HCT116 (cell line): ENCODE measurements at regions not wholly inside any gene's neighbourhood (a gene's known extent, or its start where the extent isn't known, plus 50 kb on each side); places are given as distances from the start of the nearest gene placed in this dataset.

Experiments
- CTCF ChIP-seq, 3 experiments: fragments of 200-600 bp in 1 of 3; sonication (generic) in 1 of 3; IDR thresholded peaks in 2 of 3; conservative IDR thresholded peaks in 1 of 3; 2 replicates each; pipeline ENCODE4 v1.5.1; 2012 to 2017; ENCODE audit warnings: low read depth in 2 of 3, low read length in 2 of 3, antibody characterized with exemption in 1 of 3, borderline replicate concordance in 1 of 3, control low read depth in 1 of 3, mild to moderate bottlenecking in 1 of 3, mixed read lengths in 1 of 3, mixed run types in 1 of 3, moderate library complexity in 1 of 3; ENCODE audit not compliant: insufficient read depth in 1 of 3
- EGR1 ChIP-seq: IDR thresholded peaks from 2 replicates; pipeline ENCODE4 v1.6.1; 2012; ENCODE audit warnings: low read depth
- EZH2 ChIP-seq: fragments of 200-600 bp; sonication (generic); IDR thresholded peaks from 2 replicates; pipeline ENCODE4 v1.6.1; 2017; ENCODE audit warnings: antibody characterized with exemption, mixed run types
- EZH2phosphoT487 ChIP-seq: fragments of 200-600 bp; IDR thresholded peaks from 2 replicates; pipeline ENCODE4 v1.6.1; 2018; ENCODE audit warnings: antibody characterized with exemption, borderline replicate concordance
- POLR2A ChIP-seq: IDR thresholded peaks from 2 replicates; pipeline ENCODE4 v1.7.0; 2011; ENCODE audit warnings: borderline replicate concordance; ENCODE audit not compliant: insufficient read depth, insufficient read length; ENCODE audit errors: extremely low read depth
- POLR2AphosphoS5 ChIP-seq: IDR thresholded peaks from 2 replicates; pipeline ENCODE4 v1.6.1; 2011; ENCODE audit warnings: mild to moderate bottlenecking, low read depth, low read length, moderate library complexity
- RAD21 ChIP-seq: IDR thresholded peaks from 2 replicates; pipeline ENCODE4 v1.6.1; 2012; ENCODE audit warnings: low read depth, mild to moderate bottlenecking
- REST ChIP-seq: IDR thresholded peaks from 2 replicates; pipeline ENCODE4 v1.6.1; 2012; ENCODE audit warnings: low read depth
- SIN3A ChIP-seq: IDR thresholded peaks from 2 replicates; pipeline ENCODE4 v1.6.1; 2012; ENCODE audit warnings: low read depth
- SP1 ChIP-seq: IDR thresholded peaks from 2 replicates; pipeline ENCODE4 v1.6.1; 2012; ENCODE audit warnings: low read depth
- YY1 ChIP-seq: IDR thresholded peaks from 2 replicates; pipeline ENCODE4 v1.6.1; 2011; ENCODE audit warnings: low read length, low read depth, moderate library complexity, mild to moderate bottlenecking; ENCODE audit not compliant: insufficient replicate concordance; ENCODE audit errors: extremely low read depth
- TF ChIP-seq, protein P1 (sequence below): IDR thresholded peaks from 2 replicates; pipeline ENCODE4 v1.6.1; 2012

- TF ChIP-seq SP1 (no peak), REST (no peak), POLR2A (no peak), CTCF (IDR thresholded peaks at IDR 0.05 in 2 of 3, conservative IDR thresholded peaks at IDR 0.05 in 1 of 3; ENCODE audit: borderline replicate concordance in 1 of 3, insufficient read depth in 1 of 3, low read depth in 2 of 3, low read length in 2 of 3) (no peak), POLR2AphosphoS5 (no peak), SIN3A (no peak), EZH2 (no peak), RAD21 (no peak), EZH2phosphoT487 (no peak), EGR1 (no peak), YY1 (no peak)
- TF ChIP-seq, protein P1, sequence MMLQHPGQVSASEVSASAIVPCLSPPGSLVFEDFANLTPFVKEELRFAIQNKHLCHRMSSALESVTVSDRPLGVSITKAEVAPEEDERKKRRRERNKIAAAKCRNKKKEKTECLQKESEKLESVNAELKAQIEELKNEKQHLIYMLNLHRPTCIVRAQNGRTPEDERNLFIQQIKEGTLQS: no peak
Measured at GRCh38 chr4:124325690-124326089, 386.8 kb downstream of the ANKRD50 start.
